ENCODE measurements at regions not wholly inside any gene's neighbourhood (a gene's known extent, or its start where the extent isn't known, plus 50 kb on each side); places are given as distances from the start of the nearest gene placed in this dataset.

DNA sequence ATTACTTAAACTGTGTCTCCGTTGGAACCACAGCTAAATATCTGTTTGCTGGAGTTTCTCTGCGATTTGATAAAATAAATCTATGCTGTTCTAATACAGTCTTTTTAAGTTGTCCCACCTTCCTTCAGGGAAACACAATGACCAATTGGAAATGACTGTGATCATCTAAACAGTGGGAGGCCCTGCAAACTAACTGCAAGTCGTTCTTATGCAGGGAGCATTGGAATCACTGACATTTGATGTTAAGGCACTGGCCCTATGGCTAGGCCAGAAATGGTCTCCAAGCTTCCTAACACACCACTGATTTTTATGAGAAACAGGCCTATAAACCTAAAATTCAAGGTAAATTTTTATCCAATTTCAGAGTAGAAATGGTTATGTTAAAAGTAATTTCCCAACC, 645.2 kb downstream of the LMO4 start:
- TF ChIP-seq, protein P1, sequence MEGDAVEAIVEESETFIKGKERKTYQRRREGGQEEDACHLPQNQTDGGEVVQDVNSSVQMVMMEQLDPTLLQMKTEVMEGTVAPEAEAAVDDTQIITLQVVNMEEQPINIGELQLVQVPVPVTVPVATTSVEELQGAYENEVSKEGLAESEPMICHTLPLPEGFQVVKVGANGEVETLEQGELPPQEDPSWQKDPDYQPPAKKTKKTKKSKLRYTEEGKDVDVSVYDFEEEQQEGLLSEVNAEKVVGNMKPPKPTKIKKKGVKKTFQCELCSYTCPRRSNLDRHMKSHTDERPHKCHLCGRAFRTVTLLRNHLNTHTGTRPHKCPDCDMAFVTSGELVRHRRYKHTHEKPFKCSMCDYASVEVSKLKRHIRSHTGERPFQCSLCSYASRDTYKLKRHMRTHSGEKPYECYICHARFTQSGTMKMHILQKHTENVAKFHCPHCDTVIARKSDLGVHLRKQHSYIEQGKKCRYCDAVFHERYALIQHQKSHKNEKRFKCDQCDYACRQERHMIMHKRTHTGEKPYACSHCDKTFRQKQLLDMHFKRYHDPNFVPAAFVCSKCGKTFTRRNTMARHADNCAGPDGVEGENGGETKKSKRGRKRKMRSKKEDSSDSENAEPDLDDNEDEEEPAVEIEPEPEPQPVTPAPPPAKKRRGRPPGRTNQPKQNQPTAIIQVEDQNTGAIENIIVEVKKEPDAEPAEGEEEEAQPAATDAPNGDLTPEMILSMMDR (IDR thresholded peaks at IDR 0.05) = no peak
- no peak for TF ChIP-seq POLR2A (IDR thresholded peaks at IDR 0.05)
